22Rv1 (cell line): ENCODE measurements at regions not wholly inside any gene's neighbourhood (a gene's known extent, or its start where the extent isn't known, plus 50 kb on each side); places are given as distances from the start of the nearest gene placed in this dataset.

Source experiments
- CTCF ChIP-seq: fragments of 450-650 bp; IDR thresholded peaks from 2 replicates; pipeline ENCODE4 v1.5.1; 2017; ENCODE audit warnings: mild to moderate bottlenecking
- ZFX ChIP-seq: fragments of 450-650 bp; IDR thresholded peaks from 2 replicates; pipeline ENCODE4 v1.6.1; 2017; ENCODE audit warnings: antibody characterized with exemption, borderline replicate concordance

- no peak for TF ChIP-seq CTCF
- no peak for TF ChIP-seq ZFX
These were observed 350.8 kb upstream of the PFKP start for GRCh38 chr10:2716596-2716995.
